ENCODE measurements at regions not wholly inside any gene's neighbourhood (a gene's known extent, or its start where the extent isn't known, plus 50 kb on each side); places are given as distances from the start of the nearest gene placed in this dataset.

DNA sequence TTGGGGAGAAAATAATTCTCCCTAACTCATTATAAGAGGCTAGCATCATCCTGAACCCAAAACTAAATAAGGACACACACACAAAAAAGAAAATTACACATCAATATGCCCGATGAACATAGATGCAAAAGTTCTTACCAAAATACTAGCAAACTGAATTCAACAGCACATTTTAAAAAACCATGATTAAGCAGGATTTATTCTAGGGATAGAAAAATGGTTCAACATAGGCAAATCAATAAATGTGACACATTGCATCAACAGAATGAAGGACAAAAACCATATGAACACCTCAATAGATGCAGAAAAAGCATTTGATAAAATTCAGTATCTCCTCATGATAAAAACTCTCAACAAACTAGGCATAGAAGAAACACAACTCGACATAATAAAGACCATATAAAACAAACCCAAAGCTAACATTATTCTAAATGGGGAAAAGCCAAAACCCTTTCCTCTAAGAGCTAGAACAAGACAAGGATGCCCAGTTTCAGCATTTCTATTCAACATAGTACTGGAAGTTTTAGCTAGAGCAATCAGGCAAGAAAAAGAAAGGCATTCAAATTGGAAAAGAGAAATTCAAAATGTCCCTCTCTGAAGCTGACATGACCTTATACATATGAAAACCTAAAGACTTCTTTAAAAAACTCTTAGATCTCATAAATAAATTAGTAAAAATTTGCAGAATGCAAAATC, 200.9 kb downstream of the NKX6-1 start:
- Histone ChIP-seq H3K27ac (no peak overlapping the region), H3K27me3 (ENCODE audit: insufficient read depth in 3 of 3, low read length in 2 of 3) (no peaks in the 10 kb centered on the region), H3K4me1 (no peaks in the 10 kb centered on the region), H3K9me3 (no peaks in the 10 kb centered on the region), H3K4me3 (no peak overlapping the region), H3K36me3 (ENCODE audit: insufficient read depth in 1 of 2, low read depth in 1 of 2) (no peaks in the 10 kb centered on the region)
- TF ChIP-seq, protein P1, sequence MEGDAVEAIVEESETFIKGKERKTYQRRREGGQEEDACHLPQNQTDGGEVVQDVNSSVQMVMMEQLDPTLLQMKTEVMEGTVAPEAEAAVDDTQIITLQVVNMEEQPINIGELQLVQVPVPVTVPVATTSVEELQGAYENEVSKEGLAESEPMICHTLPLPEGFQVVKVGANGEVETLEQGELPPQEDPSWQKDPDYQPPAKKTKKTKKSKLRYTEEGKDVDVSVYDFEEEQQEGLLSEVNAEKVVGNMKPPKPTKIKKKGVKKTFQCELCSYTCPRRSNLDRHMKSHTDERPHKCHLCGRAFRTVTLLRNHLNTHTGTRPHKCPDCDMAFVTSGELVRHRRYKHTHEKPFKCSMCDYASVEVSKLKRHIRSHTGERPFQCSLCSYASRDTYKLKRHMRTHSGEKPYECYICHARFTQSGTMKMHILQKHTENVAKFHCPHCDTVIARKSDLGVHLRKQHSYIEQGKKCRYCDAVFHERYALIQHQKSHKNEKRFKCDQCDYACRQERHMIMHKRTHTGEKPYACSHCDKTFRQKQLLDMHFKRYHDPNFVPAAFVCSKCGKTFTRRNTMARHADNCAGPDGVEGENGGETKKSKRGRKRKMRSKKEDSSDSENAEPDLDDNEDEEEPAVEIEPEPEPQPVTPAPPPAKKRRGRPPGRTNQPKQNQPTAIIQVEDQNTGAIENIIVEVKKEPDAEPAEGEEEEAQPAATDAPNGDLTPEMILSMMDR (IDR thresholded peaks at IDR 0.05): no peak
- ATAC-seq (no peak), DNase-seq (no peak)
- WGBS, 3 donors: 81 to 89% (median 86%) methylated on average over 2 of the region's 2 CpGs
- intact Hi-C loops (cut with DNase I): no loop called here

DNA sequence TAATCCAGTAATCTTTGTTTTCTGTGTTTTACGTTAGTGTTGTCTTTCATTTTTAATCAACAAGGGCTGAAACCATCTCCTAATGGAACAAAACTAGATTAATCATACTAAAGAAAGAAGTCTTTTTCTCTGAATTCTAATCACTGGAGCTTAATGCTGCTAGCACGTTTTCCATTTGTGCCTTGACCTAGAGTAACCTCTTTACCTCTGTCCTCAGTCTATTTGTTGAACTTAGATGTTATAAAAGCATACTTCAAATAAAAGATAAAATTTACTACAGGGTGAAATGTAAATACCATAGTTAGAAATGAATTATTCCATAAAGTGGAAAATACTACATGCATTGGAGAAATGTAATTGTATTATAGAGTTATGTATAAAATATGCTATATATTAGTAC, 207.1 kb downstream of the NKX6-1 start:
- Histone ChIP-seq H3K36me3 (ENCODE audit: insufficient read depth in 1 of 2, low read depth in 1 of 2) (no peaks in the 10 kb centered on the region), H3K27me3 (ENCODE audit: insufficient read depth in 3 of 3, low read length in 2 of 3) (no peaks in the 10 kb centered on the region), H3K27ac (no peak overlapping the region), H3K4me3 (no peak overlapping the region), H3K4me1 (no peaks in the 10 kb centered on the region), H3K9me3 (peaks cover 4% of the 10 kb centered on the region)
- WGBS, 3 donors: 54 to 64% (median 55%) methylated on average over 2 of the region's 2 CpGs
- intact Hi-C loops (cut with DNase I): no loop called here
- DNase-seq: no peak
- TF ChIP-seq, protein P1 (IDR thresholded peaks at IDR 0.05): no peak
- no peak for ATAC-seq

DNA sequence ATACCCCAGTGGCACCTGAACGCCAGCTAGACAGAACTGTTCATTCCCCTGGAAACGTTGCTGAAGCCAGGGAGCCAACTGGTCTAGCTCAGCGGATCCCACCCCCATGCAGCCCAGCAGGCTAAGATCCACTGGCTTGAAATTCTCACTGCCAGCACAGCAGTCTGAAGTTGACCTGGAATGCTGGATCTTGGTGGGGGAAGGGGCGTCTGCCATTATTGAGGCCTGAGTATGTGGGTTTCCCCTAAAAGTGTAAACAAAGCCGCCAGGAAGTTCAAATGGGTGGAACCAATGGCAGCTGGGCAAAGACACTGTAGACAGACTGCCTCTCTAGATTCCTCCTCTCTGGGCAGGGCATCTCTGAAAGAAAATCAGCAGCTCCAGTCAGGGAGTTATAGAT, 213.0 kb downstream of the NKX6-1 start:
- DNase-seq (no peak), ATAC-seq (no peak)
- TF ChIP-seq, protein P1 (IDR thresholded peaks at IDR 0.05): no peak
- WGBS, 3 donors: 63 to 68% (median 65%) methylated on average over 5 of the region's 5 CpGs
- H3K27ac ChIP-seq: no peak overlapping the region
- H3K36me3 ChIP-seq (ENCODE audit: insufficient read depth in 1 of 2, low read depth in 1 of 2): no peaks in the 10 kb centered on the region
- H3K4me1 ChIP-seq: no peaks in the 10 kb centered on the region
- intact Hi-C loops (cut with DNase I): no loop called here
- H3K27me3 ChIP-seq (ENCODE audit: insufficient read depth in 3 of 3, low read length in 2 of 3): no peaks in the 10 kb centered on the region
- no peaks in the 10 kb centered on the region for H3K9me3 ChIP-seq
- H3K4me3 ChIP-seq: no peak overlapping the region

DNA sequence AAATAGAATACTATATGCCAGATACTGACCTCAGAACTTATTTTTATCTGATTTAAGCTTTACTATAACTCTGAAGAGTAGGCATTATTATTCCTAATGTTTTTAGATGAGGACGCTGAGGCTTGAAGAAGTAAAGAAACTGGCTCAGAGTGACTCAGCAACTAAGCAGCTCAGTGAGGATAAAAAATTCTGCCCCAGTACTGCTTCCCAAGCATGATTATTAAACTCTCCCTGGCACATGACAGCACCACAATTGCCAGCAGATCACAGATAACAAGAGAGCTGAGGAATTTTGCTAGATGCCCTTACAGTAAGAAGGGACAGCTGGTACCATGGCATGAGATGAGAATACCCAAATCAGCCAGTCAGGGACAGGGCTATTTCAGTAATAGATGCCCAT, 219.4 kb downstream of the NKX6-1 start:
- H3K36me3 ChIP-seq (ENCODE audit: insufficient read depth in 1 of 2, low read depth in 1 of 2): no peaks in the 10 kb centered on the region
- ATAC-seq (no peak), DNase-seq (no peak)
- H3K4me3 ChIP-seq: no peak overlapping the region
- no peaks in the 10 kb centered on the region for H3K27me3 ChIP-seq (ENCODE audit: insufficient read depth in 3 of 3, low read length in 2 of 3)
- WGBS, 3 donors: 27 to 44% (median 27%) methylated on average over 1 of the region's 1 CpG
- no peak overlapping the region for H3K27ac ChIP-seq
- H3K4me1 ChIP-seq: no peaks in the 10 kb centered on the region
- no peaks in the 10 kb centered on the region for H3K9me3 ChIP-seq
- TF ChIP-seq, protein P1 (IDR thresholded peaks at IDR 0.05): no peak
- intact Hi-C loops (cut with DNase I): no loop called here

DNA sequence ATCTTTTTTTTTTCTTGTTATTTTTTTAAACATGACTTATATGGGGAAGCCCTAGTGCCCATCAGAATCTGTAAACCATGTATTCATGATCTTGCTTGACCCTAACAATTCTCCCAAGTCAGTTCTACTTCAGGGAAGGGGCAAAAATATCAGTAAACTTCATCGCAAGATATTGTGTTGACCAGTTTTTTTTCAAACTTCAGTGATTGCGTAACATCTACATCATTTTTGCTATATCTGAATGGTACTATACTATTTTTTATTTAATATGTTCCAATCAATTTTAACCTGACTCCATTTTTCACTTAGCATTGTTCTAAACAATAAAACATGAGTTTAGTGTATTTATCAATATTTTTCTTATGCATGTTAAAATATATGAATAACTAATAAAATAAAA, 221.2 kb downstream of the NKX6-1 start:
- Histone ChIP-seq H3K4me1 (no peaks in the 10 kb centered on the region), H3K4me3 (no peak overlapping the region), H3K9me3 (no peaks in the 10 kb centered on the region), H3K36me3 (ENCODE audit: insufficient read depth in 1 of 2, low read depth in 1 of 2) (no peaks in the 10 kb centered on the region), H3K27ac (no peak overlapping the region), H3K27me3 (ENCODE audit: insufficient read depth in 3 of 3, low read length in 2 of 3) (no peaks in the 10 kb centered on the region)
- DNase-seq (no peak), ATAC-seq (no peak)
- TF ChIP-seq, protein P1 (IDR thresholded peaks at IDR 0.05): no peak
- intact Hi-C loops (cut with DNase I): no loop called here
- WGBS, 3 donors: 71 to 95% (median 88%) methylated on average over 2 of the region's 2 CpGs

Measured in psoas muscle (tissue), 7 donors.